GM19452 (cell line): ENCODE measurements at regions not wholly inside any gene's neighbourhood (a gene's known extent, or its start where the extent isn't known, plus 50 kb on each side); places are given as distances from the start of the nearest gene placed in this dataset.
"Not testable (repeated sequence)": the region's sequence is repeated elsewhere in the genome, so short reads cannot be mapped to it uniquely, and the experiment has no call there.

Source experiments
- ATAC-seq: cut with Tn5 transposase; IDR thresholded peaks from one replicate; pipeline ENCODE4 v1.9.1; 2021; ENCODE audit not compliant: unreplicated experiment

DNA sequence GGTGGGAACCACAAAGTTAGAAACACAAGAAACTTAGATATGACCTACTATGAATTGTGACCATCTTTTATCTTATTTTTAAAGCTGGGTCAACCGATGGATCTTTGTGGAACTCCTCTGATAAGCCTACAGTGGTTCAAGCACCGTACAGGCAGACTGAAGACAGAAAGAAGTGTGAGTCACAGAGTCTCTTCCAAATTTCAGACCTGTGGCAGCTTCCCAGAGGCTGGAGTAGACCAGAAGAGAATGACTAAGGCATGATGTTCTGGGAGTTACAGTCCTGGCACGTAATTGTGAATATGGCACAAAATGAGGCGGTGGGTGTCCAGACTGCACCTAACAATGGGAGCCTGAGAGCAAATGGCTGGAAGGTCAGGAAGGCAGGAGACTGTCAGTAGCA lies 70.0 kb downstream of the LMO4 start:
- ATAC-seq, result no peak

DNA sequence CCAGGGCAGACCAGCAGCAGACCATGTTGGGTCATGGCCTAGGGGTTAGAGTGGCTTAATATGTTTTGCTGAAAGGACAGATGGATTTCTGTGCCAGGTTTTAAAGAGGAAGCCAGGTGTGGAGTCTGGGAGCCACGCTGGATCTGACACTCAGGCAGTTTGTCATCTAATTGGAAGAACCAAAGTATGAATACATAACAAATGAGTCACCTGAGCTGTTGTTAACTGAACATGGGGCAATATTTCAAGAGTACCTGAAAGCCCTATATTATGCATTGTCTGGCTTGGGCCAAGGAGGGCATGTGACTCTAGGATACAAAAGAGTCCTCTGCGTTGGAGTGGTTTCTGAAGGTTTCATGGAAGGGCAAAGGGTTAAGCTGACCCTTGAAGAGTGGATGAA lies 70.6 kb downstream of the LMO4 start:
- ATAC-seq, result no peak

DNA sequence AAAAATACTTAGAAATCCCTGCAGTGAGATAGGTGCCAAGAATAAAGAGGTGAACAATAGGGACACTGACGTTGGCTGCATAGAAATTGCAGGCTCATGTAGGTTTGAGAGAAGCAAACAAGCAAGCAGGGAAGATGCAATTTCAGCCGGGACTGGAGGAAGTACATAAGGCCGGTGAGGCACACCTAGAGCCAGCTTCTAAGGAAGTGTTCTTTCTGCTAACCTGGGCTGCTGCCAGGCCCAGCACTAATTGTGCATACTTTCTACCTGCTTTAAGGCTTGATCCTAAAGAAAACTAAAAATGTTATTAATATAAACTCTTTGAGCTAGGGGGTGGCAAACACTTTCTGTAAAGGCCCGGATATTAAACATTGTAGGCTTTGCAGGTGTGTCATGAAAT lies 71.0 kb downstream of the LMO4 start:
- ATAC-seq, result no peak

DNA sequence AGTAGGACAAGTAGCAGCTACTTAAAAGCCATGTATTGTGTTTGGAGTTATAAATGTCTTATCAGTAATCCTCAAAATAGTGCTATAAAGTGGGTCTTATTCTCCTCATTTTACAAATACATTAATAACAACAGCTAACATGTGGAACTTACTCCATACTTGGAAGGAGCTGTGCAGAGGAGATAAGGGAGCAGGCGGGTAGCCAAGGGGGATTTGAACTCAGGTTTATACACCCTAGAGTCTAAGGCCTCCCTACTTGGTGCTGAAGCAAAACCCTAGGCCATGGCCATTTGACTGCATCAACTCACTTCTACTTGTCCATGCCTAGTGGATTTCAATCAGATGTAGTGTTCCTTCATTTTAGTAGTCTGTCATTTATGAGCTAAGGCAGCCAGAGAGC lies 72.1 kb downstream of the LMO4 start:
- ATAC-seq, result no peak

DNA sequence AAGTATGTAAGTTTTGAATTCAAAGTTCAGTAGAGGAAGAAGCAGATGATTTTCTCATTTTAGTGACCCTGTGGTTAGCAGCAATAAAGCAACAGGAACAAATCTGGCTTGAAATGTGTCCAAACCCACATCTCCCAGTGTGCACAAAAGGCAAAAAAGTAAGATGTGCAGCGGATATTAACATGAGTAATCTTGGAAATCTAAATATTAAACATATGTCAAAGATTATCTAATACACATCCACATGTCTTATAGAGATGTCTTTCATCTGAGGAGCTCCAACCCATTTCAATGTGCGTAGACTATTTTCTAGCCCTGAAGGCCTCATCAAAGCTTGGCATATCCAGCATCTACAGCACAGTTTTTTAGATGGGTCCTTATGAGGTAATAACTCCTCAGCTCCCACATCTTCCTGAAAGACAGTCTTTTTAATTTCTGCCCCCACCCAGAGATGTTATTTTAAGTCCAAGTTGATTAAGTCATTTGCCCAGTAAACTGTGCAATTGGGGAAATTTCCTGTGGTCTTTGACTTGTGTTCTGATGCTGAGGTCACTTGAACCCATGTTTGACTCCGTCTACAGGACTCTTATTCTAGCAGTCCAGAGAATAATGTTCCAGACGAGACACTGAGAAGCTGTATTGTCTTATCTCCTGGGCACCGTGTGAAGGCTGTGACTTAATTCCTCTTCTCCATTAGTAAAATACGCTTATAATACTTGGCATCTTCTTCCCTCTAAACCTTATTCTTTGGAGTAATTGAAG lies 73.7 kb downstream of the LMO4 start:
- no peak for ATAC-seq

DNA sequence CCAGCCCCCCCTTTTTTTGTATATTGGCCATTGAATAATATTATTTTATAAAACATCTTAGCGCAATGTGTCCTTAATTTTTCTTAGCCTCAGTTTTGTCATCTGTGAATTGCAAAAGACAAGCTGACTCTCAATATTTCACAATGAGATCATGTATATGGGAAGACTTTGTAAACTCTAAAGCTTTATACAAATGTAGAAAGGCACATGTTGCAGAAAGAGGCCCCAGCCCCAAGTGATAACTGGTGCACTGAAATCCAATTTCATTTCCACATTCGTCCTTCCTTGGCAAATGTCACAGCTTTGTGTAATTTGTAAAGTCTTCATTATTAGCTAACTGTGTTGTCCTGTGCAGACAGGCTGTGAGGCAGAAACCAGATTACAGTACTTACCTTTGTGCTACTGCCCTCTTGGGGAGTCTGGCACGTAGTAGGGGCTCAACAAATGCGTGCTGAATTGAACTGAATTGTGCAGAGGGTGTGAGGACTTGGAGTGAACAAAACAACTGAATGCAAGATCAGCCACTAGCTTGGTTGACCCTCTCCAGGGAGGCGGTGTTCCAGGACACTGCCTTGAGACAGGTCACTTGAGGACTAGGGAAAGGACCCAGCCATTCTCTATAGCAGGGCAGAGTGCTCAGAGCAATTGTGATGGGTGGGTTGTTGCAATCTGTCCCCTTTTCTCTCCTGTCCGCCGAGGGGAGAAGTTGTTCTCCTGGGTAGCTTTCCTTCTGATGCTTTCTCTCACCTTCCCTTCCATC lies 74.6 kb downstream of the LMO4 start:
- no peak for ATAC-seq

DNA sequence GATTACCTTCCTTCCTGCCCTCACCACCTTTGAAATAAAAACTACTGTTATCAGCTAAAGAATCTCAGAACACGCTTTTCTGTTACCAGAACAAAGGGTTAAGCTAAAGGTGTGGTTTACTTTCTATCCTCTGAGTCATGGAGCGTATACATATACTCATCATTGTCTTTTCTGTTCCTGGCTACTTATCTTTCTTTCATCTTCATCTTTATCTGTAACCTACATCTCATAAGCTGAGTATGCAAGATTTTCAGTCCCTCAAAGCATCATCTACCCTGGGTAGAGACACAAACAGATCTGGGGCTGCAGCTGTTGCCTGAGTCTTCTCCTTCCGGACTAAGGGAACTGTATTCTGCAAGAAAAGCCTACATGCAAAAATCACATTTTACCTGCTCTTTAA lies 75.6 kb downstream of the LMO4 start:
- ATAC-seq, result no peak

DNA sequence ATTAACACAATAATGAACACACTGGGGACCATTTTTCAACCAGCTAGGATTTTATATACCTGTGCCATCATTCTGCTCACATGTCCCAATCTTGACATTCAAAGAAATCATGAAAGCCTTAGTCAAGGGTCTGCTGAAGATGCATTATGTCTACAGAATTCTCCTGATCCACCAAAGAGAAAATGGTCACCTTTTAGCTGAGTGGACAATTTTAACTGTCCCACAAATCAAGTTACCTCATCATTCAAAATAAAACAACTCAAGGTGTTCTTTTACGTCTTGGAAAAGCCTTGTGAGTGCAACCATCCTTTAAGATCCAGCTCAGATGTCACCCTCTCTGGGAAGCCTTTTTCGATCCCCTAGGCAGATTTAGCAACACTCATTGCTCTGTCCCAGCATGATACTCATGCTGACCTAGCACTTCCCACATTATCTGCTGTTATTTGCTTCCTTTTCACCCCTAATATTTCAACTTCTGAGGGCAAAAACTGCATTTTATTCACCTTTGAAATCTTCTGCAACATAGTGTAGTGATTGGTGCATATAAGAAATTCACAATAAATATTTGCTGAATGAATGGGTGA lies 80.1 kb downstream of the LMO4 start:
- ATAC-seq, result no peak

DNA sequence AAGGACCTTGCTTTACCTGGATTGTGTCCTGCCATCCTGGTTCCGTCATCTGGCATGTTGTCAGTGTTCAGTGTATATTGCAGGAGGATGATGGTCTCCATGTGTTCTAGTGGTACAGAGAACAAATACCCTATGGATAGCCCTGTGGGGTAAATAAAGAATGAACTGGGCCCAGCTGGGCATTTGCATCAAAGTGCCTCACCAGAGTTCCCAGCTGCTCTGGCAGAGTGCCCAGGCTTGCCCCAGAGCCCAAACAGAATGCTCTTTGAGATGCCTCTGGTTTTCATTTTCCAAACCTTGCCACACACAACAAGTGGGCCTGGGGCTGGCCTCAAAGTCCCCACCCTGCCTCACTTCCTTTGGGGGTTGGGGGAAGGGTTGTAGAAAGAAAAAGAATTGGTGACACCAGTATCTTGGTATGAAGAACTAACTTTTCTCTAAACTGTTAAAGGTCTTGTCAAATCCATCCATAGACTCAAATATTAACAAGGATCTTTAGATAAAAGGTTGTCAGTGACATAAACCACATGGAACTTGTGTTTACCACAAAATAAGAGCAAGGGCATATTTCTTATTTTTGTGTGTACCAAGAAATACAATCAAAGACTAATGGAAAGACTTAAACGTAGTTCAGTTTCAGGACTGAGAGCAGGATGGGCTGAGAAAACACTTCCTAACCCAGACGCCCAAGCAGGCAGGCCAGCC lies 82.2 kb downstream of the LMO4 start:
- ATAC-seq, result no peak

DNA sequence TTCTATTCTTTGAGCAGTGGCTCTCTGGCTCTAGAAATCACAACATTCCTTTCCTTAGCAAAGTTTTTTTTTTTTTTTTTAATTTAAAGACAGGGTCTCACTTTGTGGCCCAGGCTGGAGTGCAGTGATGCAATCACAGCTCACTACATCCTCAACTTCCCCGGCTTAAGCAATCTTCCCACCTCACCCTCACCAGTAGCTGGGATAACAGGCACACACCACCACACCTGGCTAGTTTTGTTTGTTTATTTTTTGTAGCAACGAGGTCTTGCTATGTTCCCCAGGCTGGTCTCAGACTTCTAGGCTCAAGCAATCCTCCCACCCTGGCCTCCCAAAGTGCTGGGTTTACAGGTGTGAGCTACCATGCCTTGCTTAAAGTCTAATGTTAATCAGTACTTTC lies 85.2 kb downstream of the LMO4 start:
- ATAC-seq, result not testable (repeated sequence)

DNA sequence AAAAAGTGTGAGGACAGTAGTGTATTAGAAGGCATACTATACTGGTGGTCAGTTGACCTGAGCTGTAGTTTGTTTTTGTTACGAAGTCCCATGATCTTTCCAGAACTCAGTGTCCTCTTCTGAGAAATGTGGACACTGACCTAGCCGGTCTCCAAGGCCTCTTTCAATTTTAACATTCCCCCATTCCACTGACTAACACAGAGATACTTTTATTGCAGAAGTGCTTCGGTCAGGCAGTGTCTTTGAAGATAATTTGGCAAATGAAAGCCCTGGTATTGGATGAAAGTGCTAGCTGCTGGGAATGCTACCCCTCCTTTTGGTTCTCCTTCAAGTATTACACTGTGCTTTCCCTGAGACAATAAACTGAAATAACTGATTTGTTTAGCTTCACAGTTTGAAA lies 89.4 kb downstream of the LMO4 start:
- ATAC-seq, result no peak

DNA sequence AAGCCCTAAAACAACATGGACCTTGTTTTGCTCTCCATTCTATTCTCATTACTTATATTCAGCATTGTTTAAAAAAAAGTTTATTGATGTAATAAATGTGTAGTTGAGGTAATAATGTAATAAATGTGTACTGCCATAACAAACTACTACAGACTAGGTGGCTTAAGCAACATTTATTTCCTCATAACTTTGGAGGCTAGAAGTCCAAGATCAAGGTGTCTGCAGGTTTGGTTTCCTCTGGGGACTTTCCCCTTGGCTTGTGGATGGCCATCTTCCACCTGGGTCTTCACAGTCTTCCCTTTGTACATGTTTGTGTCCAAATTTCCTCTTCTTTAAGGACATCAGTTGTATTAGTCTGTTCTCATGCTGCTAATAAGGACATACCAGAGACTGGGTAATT lies 93.1 kb downstream of the LMO4 start:
- no peak for ATAC-seq

DNA sequence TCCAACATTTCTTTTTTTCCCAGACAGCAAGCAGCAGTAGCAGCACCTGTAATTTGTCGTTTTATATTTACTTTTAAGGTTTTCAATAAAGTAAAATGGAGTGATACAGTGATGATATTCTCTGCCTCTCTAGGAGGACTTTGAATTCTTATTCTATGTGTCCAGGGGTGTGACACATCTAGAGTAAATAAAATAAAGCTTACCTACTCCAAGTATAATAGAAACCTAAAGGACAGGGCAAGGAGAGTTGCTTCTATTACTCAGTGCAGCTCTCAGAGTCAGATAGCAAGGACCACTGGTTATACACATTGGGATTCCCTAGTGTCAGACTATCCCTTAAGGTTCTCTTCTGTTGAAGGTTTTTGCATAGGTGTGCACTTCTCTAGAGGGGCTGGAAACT lies 95.9 kb downstream of the LMO4 start:
- ATAC-seq, result no peak

DNA sequence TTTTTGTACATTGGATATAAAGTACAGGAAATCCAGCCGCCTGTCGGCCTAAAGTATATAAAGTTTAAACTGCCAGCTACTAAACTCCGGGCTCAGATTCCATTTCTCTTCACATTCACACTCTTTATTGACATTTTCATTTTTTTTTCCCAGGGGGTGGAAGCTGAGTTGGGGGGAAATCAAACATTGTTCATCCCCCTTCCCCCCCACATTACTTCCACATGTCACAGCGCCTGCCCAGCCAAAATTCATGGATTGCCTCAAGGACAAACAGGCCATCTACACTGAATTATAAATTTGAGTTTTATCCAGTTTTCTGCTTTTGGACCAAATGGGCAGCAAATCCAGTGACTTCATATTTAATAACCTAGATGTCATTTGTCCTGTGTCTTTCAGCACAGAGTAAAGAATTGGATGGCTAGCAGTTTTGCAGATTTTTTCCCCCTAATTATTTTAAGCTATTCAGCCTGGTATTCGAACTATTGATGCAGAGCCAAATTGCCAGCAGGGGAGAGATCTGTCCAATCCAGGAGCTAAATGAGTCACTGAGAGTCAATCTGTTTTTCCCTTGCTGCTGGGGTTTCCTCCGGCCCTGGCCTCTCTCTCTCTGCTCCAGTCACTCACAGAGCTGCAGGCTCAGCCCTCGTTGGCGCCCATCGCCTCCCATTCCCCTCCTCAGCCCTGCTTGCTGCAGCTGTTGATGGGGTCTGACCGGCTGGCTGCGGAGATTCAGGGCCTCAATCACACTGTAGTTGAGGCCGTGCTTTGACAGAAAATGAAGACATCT lies 98.0 kb downstream of the LMO4 start:
- no peak for ATAC-seq

DNA sequence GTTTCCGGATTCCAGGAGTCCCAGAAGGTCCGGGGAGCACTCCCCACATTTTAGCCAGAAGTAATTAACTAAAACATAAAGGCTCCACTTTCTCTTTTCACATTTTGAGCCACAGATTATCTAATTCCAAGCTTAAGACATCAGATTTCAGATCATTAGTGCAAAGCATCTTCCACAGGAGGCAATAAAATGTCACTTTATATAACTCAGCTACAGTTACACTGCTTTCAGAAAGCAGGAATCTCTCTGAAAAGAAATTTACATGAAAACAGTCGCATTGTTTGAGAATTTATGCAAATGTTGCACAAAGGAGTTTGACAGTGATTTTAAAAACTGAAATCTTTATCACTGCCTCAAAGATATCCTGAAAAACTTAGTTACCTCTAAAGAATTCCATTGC lies 99.7 kb downstream of the LMO4 start:
- ATAC-seq, result no peak

DNA sequence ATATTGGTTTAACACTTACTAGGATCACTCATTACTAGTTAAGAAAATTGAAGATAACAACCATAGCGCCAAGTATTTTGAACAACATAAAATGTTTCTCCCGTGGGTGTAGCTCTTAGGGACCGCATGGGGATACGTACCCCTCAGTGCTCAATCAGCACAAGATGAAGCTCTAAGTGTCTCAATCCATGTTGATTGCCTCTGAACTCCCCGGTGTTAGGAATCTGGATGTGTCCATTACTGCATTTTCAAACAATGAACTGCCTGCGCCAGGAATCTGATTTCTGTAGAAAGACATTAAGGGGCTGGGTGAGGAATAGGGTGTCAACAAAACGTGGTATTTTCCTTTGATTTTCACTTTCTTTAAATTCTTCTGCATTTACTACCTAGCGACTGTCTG lies 100.2 kb downstream of the LMO4 start:
- no peak for ATAC-seq

DNA sequence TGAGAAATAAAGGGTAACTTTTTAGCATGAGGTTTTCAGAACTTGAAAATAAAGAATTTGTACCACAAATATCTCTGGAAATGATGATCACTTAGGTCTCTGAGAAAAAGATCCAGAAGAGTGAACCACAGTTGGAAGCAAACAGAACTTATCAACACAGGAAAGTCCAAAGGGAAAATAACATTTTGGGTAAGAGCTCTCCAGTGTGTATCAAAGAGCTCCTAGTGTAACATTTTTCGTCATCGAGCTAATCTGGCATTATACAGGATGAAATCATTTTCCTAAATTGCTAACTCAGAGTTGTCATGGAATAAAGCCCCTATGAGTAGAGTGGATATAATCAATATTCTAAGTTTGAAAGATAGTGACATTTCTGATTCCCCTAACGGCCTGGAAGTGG lies 104.0 kb downstream of the LMO4 start:
- no peak for ATAC-seq

DNA sequence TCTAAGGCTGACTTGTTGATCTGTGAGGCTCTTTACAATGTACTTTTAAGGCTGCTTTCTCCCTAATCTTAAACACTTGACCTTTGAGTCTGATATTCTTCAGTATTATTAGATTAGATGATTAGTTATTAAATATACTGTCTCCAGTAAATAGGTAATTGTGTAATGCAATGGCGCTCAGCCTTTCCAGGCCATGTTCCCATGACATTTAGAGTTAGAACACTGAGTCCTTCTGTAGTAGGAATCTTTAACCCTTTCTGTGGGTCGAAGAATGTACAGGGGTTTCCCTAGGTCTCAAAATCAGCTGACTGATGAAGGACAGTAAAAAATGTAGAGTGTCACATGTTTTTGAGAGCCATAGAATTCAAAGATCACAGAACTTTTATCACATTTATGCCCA lies 104.4 kb downstream of the LMO4 start:
- not testable (repeated sequence) for ATAC-seq

DNA sequence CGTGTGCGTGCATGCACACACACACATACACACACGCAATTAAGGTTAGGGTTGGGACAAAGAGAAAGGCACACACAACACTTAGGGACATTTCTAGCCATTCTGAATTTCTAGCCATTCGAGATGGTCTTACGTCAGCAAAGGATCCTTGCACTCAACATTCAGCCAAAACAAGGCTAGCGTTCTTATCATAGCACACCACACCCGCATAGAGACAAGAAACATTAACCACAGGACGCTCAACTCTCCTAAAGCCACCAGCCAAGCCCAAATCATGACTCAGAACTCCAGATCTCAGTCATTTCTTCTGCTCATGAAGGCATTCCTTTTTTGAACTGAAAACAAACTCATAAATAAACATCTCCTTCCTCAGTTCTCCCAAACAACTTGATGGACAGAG lies 106.8 kb downstream of the LMO4 start:
- no peak for ATAC-seq

DNA sequence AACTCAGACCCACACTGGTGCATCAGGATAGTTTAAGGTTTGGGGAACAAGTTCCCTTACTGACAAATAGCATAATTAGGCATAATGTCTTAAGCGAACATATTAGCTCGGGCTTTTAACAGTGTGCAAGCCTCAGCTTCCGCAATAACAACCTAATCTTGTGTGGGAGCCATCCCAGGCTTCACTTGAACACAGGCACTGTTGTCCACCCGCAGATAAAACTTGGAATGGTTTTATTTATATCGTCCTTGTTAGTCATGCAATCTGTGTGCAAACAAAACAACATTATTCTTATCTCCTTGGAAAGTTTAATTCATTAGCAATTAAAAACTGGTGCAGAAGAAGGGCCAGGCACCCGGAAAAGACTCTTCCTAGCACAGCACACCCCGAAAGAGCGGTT lies 107.4 kb downstream of the LMO4 start:
- not testable (repeated sequence) for ATAC-seq

DNA sequence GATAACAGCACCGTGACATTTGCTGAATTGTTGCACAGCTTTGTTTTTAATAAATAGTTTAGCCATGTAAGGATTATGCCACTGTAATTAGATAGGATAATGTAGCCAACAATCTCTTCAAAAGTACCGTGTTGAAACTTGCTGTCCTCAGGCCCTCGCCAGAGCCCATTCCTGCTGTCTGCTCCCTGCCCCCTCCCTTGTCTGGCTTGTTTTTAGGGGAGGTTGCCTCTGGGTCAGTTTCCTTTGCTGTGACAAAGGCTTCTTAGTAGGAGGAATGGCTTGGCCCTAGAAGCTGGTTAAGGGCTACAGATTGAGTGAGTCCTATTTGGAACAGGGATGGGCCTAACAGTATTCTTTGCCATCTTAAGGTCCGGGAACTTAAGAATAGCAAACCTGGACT lies 107.9 kb downstream of the LMO4 start:
- no peak for ATAC-seq
